PFSK-1 (cell line): ENCODE measurements at regions not wholly inside any gene's neighbourhood (a gene's known extent, or its start where the extent isn't known, plus 50 kb on each side); places are given as distances from the start of the nearest gene placed in this dataset.

Source experiments
- FOXP2 ChIP-seq: optimal IDR thresholded peaks from 2 replicates; pipeline ENCODE3; 2011; ENCODE audit warnings: borderline replicate concordance, control low read depth, inconsistent platforms; ENCODE audit not compliant: insufficient read depth; ENCODE audit errors: extremely low read length, extremely low read depth
- POLR2AphosphoS5 ChIP-seq: IDR thresholded peaks from 2 replicates; pipeline ENCODE4 v1.6.1; 2012; ENCODE audit warnings: low read depth, mild to moderate bottlenecking, control low read depth, low read length, moderate library complexity
- SIN3A ChIP-seq: IDR thresholded peaks from 2 replicates; pipeline ENCODE4 v1.6.1; 2012; ENCODE audit warnings: mild to moderate bottlenecking, low read length, moderate library complexity, borderline replicate concordance; ENCODE audit not compliant: insufficient read depth
- TAF1 ChIP-seq: IDR thresholded peaks from 2 replicates; pipeline ENCODE4 v1.6.1; 2012; ENCODE audit warnings: low read length, control low read depth, borderline replicate concordance; ENCODE audit not compliant: insufficient read depth
- TF ChIP-seq, protein P1 (sequence below), 2 experiments: IDR thresholded peaks; 2 replicates each; pipeline versions ENCODE4 v1.6.1 to v1.8.0; 2011 to 2012; ENCODE audit warnings: low read depth in 2 of 2, low read length in 2 of 2, control low read depth in 1 of 2, inconsistent platforms in 1 of 2, mild to moderate bottlenecking in 1 of 2, moderate library complexity in 1 of 2; ENCODE audit not compliant: insufficient read depth in 1 of 2

DNA sequence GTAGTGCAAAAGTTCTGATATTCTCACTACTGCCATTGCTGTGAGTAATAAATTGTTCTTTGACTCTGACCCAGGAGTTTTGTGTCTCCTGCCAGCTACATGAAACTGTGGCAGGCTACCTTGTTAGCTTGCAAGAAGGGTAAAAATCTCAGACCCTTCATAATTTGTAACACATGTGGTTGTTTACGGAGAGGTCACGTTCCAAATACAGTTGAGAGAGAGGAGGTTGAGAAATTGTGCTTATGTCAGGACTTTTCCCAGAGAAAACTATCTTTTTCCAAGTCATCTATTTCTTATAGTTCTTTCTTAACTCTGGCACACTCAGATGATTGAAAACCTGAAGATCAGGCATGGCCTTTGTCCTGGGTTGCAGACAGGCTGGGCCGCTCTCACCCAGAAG, 114.4 kb upstream of the SVIL start:
- TF ChIP-seq FOXP2 (no peak), TAF1 (no peak), SIN3A (no peak), POLR2AphosphoS5 (no peak)
- TF ChIP-seq, protein P1, sequence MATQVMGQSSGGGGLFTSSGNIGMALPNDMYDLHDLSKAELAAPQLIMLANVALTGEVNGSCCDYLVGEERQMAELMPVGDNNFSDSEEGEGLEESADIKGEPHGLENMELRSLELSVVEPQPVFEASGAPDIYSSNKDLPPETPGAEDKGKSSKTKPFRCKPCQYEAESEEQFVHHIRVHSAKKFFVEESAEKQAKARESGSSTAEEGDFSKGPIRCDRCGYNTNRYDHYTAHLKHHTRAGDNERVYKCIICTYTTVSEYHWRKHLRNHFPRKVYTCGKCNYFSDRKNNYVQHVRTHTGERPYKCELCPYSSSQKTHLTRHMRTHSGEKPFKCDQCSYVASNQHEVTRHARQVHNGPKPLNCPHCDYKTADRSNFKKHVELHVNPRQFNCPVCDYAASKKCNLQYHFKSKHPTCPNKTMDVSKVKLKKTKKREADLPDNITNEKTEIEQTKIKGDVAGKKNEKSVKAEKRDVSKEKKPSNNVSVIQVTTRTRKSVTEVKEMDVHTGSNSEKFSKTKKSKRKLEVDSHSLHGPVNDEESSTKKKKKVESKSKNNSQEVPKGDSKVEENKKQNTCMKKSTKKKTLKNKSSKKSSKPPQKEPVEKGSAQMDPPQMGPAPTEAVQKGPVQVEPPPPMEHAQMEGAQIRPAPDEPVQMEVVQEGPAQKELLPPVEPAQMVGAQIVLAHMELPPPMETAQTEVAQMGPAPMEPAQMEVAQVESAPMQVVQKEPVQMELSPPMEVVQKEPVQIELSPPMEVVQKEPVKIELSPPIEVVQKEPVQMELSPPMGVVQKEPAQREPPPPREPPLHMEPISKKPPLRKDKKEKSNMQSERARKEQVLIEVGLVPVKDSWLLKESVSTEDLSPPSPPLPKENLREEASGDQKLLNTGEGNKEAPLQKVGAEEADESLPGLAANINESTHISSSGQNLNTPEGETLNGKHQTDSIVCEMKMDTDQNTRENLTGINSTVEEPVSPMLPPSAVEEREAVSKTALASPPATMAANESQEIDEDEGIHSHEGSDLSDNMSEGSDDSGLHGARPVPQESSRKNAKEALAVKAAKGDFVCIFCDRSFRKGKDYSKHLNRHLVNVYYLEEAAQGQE (IDR thresholded peaks at IDR 0.05; ENCODE audit: insufficient read depth in 1 of 2, low read depth in 2 of 2, low read length in 2 of 2), result no peak

DNA sequence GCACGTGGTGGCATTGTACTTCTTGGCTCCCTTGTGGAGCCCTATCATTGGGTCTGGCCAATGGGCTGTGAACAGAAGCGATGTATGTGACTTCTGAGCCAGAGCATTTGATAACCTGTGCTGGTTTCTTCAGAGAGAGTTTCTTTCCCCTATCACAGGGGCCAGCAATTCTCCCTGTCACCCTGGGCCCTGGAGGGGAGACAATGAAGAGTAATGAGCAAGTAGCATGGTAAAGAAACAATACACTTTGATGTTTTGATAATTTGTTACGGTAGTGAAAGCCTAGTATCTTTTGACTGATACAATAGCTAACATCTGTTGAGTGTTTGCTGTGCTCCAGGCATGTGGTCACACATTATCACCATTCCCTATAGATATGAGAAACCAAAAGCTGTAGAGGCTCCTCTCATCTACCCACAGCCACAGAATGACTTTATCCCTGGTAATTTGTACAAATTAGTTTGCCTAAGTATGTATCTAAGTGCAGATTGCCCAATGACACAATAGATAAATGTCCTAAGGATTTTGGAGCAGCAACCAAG, 113.4 kb upstream of the SVIL start:
- TF ChIP-seq, protein P1 (IDR thresholded peaks at IDR 0.05; ENCODE audit: insufficient read depth in 1 of 2, low read depth in 2 of 2, low read length in 2 of 2), result no peak
- no peak for TF ChIP-seq SIN3A
- no peak for TF ChIP-seq FOXP2
- no peak for TF ChIP-seq TAF1
- TF ChIP-seq POLR2AphosphoS5, result no peak

DNA sequence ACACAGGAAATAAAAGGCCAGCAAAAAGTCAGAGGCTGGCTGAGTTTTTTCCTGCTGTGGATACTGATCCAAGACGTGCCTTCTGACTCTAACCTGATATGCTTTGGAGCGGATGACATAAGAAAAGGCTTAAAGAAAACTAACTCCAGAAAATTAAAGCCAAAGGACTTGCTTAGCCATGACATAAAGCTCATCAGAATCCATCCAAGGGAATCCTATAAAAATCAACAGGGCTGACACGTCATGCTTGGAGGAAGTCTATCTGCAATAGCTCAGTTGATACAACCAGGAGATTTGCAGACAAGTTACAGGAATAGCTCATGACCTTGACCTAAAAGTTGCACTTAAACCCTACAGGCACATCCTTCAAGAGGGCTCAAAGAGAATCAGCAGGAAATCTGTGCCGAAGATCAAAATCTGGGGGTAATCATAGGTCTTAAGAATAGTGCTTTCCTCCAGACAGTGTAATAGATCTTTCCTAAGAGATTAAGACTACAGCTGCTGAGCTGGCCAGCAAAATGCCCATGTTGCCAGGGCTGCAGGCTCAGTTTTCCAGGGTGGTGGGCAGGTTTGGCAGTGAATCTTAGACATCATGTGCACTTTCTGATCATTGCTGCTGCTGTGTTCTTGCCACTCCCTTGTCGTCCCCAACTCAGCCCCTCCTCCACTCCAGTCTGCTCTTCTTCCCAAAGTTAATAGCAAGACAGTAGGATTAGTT, 111.5 kb upstream of the SVIL start:
- TF ChIP-seq POLR2AphosphoS5 (no peak), FOXP2 (no peak), TAF1 (no peak)

DNA sequence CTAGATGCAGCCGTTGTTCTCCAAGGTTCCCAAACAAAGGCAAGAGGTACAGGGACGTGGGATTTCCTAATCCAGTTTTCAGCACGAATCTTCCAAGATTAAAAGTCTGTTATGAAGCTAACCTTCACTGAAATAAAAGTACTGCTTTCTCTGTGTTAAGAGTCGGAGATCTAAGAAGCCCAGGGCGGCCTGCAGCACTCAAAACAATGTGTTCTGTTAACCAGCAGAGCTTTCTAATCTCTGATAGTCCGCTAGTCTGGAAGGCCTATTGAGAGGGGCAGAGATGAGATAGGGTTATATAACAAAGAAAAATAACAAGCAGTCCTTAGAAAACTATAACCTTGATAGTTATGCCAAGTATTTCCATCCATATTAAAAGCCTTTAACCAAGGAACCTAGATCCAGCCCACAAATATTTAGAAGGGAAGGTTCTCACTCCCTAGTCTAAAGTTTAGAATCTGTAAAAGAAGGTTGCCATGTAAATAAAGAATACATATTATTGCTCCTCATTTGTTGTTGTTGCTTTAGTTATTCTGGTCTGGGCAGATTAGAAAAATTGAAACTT, 106.3 kb upstream of the SVIL start:
- TF ChIP-seq, protein P1 (IDR thresholded peaks at IDR 0.05; ENCODE audit: insufficient read depth in 1 of 2, low read depth in 2 of 2, low read length in 2 of 2), result no peak
- TF ChIP-seq TAF1 (no peak), POLR2AphosphoS5 (no peak)

DNA sequence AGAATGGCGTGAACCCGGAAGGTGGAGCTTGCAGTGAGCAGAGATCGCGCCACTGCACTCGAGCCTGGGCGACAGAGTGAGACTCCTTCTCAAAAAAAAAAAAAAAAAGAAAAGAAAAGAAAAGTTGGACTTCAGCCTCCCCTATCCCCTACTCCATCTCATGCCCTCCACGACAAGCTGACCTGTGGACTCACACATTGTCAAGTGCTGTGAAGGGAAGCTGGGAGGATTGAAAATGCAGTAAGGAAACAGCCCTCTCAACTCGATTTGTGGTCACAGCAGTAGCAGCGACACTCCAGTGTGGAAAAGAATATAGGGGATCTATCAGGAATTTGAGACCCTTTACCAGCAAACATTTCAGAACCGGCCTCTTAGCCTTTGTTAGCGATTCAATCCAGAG, 103.6 kb upstream of the SVIL start:
- TF ChIP-seq, protein P1 (IDR thresholded peaks at IDR 0.05; ENCODE audit: insufficient read depth in 1 of 2, low read depth in 2 of 2, low read length in 2 of 2), result no peak
- no peak for TF ChIP-seq TAF1
- no peak for TF ChIP-seq POLR2AphosphoS5
- no peak for TF ChIP-seq SIN3A
- no peak for TF ChIP-seq FOXP2
